GM12874 (cell line): ENCODE measurements at regions not wholly inside any gene's neighbourhood (a gene's known extent, or its start where the extent isn't known, plus 50 kb on each side); places are given as distances from the start of the nearest gene placed in this dataset.

Experiments
- CTCF ChIP-seq: IDR thresholded peaks from 2 replicates; pipeline ENCODE4 v1.5.1; 2011; ENCODE audit warnings: low read depth, mild to moderate bottlenecking, control low read depth, low read length, moderate library complexity; ENCODE audit not compliant: insufficient read depth

DNA sequence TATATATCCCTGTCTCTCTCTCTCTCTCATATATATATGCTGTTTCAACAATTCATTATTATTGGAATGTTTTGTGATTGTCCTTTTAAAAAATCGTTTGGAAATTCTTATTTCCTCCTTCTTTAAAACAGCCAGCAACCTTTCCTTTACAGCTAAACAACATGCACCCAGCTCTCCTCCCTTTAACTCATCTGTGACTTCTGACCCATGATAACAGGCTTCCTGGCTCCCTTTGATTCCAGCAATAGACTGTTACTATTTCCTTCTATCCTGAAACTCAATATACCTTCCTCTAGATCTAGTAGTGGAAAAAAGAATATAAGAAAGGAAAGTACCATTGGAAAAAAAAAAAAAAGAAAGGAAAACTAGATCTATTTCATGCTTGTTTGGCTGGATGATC is 254.7 kb upstream of the RGMB start:
- TF ChIP-seq CTCF, result no peak

GRCh38 chr5:98519571-98519970 is 253.9 kb upstream of the RGMB start:
- no peak for TF ChIP-seq CTCF

- TF ChIP-seq CTCF, result no peak
Observed at GRCh38 chr5:98521821-98522220, 251.6 kb upstream of the RGMB start.

GRCh38 chr5:98524773-98525172 is 248.7 kb upstream of the RGMB start:
- no peak for TF ChIP-seq CTCF

DNA sequence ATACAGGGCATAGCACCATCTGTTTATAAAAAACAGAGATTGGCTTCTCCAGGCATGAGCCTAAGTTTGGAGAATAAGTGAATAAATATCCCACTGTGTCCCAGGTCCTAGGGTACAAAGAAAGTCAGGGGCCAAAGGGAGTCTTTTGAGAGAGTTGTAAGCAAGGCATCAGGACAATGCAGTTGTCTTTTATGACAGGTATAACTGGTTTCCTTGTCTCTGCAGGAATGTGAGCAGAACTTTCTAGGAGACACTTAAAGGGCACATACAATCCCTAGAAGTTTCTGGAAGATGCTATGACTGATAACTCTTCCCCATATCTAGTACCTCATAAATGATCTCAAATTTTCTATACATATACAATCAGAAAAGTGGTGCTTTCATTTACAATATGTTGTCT is 245.6 kb upstream of the RGMB start:
- TF ChIP-seq CTCF, result no peak

- TF ChIP-seq CTCF, result no peak
Observed at GRCh38 chr5:98529321-98529720, 244.1 kb upstream of the RGMB start.

- TF ChIP-seq CTCF, result no peak
Observed at GRCh38 chr5:98530224-98530623, 243.2 kb upstream of the RGMB start.

- TF ChIP-seq CTCF, result no peak
Observed at GRCh38 chr5:98535901-98536300, 237.6 kb upstream of the RGMB start.
